H9 (cell line): ENCODE measurements at regions not wholly inside any gene's neighbourhood (a gene's known extent, or its start where the extent isn't known, plus 50 kb on each side); places are given as distances from the start of the nearest gene placed in this dataset.

ENCODE experiments used
- DNase-seq: peaks from one replicate; pipeline ENCODE4 v3.0.0-alpha.2; 2017
- H2AFZ ChIP-seq: one replicate; pipeline ENCODE4 v1.6.1; 2013; ENCODE audit warnings: mild to moderate bottlenecking, low read length, control low read depth, moderate library complexity
- H2AK5ac ChIP-seq: 2 replicates; pipeline ENCODE4 v1.6.1; 2013; ENCODE audit warnings: low read length, control low read depth, mixed read lengths; ENCODE audit not compliant: insufficient read length
- H2BK120ac ChIP-seq: one replicate; pipeline ENCODE4 v1.6.1; 2013; ENCODE audit warnings: low read depth, mild to moderate bottlenecking, low read length, control low read depth, inconsistent platforms; ENCODE audit not compliant: poor library complexity, severe bottlenecking
- H2BK12ac ChIP-seq: 2 replicates; pipeline ENCODE4 v1.6.1; 2013; ENCODE audit warnings: low read length, control low read depth, mixed read lengths, low read depth; ENCODE audit not compliant: insufficient read length
- H2BK15ac ChIP-seq: 2 replicates; pipeline ENCODE4 v1.6.1; 2013; ENCODE audit warnings: low read depth, low read length, control low read depth
- H2BK20ac ChIP-seq: one replicate; pipeline ENCODE4 v1.6.1; 2013; ENCODE audit warnings: low read depth, mild to moderate bottlenecking, low read length, control low read depth, inconsistent platforms; ENCODE audit not compliant: poor library complexity, severe bottlenecking
- H2BK5ac ChIP-seq: 2 replicates; pipeline ENCODE4 v1.6.1; 2013; ENCODE audit warnings: low read length, control low read depth, mixed read lengths; ENCODE audit not compliant: insufficient read length
- H3K14ac ChIP-seq: 2 replicates; pipeline ENCODE4 v1.6.1; 2013; ENCODE audit warnings: low read length, control low read depth; ENCODE audit not compliant: insufficient read depth
- H3K18ac ChIP-seq: 2 replicates; pipeline ENCODE4 v1.6.1; 2013; ENCODE audit warnings: low read depth, mild to moderate bottlenecking, mixed read lengths, low read length, control low read depth; ENCODE audit not compliant: insufficient read length
- H3K23ac ChIP-seq: 2 replicates; pipeline ENCODE4 v1.6.1; 2013; ENCODE audit warnings: low read length, control low read depth, mixed read lengths, low read depth; ENCODE audit not compliant: insufficient read length
- H3K23me2 ChIP-seq: 2 replicates; pipeline ENCODE4 v1.6.1; 2013; ENCODE audit warnings: low read depth, mild to moderate bottlenecking, mixed read lengths, low read length, control low read depth; ENCODE audit not compliant: insufficient read length, poor library complexity, severe bottlenecking
- H3K27ac ChIP-seq: 2 replicates; pipeline ENCODE4 v1.5.1; 2013; ENCODE audit warnings: low read length, control low read depth, mixed read lengths, low read depth; ENCODE audit not compliant: insufficient read length
- H3K27me3 ChIP-seq: 2 replicates; pipeline ENCODE4 v1.6.1; 2013; ENCODE audit warnings: low read length, control low read depth, inconsistent platforms; ENCODE audit not compliant: insufficient read depth
- H3K4ac ChIP-seq: 2 replicates; pipeline ENCODE4 v1.6.1; 2013; ENCODE audit warnings: low read depth, mild to moderate bottlenecking, control low read depth, inconsistent platforms, low read length, moderate library complexity
- H3K4me1 ChIP-seq: 2 replicates; pipeline ENCODE4 v1.6.1; 2013; ENCODE audit warnings: low read length, control low read depth, inconsistent platforms; ENCODE audit not compliant: insufficient read depth
- H3K4me2 ChIP-seq: 2 replicates; pipeline ENCODE4 v1.6.1; 2013; ENCODE audit warnings: low read length, control low read depth, mixed read lengths; ENCODE audit not compliant: insufficient read length, insufficient read depth
- H3K56ac ChIP-seq: 2 replicates; pipeline ENCODE4 v1.6.1; 2013; ENCODE audit warnings: low read depth, mild to moderate bottlenecking, mixed read lengths, low read length, control low read depth; ENCODE audit not compliant: insufficient read length
- H3K79me1 ChIP-seq: 2 replicates; pipeline ENCODE4 v1.6.1; 2013; ENCODE audit warnings: low read depth, mild to moderate bottlenecking, moderate library complexity, low read length, control low read depth, inconsistent platforms; ENCODE audit not compliant: insufficient read depth, poor library complexity, severe bottlenecking
- H3K79me2 ChIP-seq: 2 replicates; pipeline ENCODE4 v1.6.1; 2013; ENCODE audit warnings: low read length, control low read depth, inconsistent platforms; ENCODE audit not compliant: insufficient read depth
- H3K9ac ChIP-seq: 2 replicates; pipeline ENCODE4 v1.6.1; 2013; ENCODE audit warnings: low read length, control low read depth, mixed read lengths; ENCODE audit not compliant: insufficient read length; ENCODE audit errors: extremely low read depth
- H3K9me3 ChIP-seq: one replicate; pipeline ENCODE4 v1.6.1; 2013; ENCODE audit warnings: low read depth, low read length, inconsistent platforms; ENCODE audit not compliant: control insufficient read depth
- H3T11ph ChIP-seq: one replicate; pipeline ENCODE4 v1.6.1; 2013; ENCODE audit warnings: mild to moderate bottlenecking, low read length, control low read depth, inconsistent platforms
- H4K20me1 ChIP-seq: one replicate; pipeline ENCODE4 v1.6.1; 2013; ENCODE audit not compliant: control insufficient read depth, insufficient read length, insufficient read depth
- H4K5ac ChIP-seq: 2 replicates; pipeline ENCODE4 v1.6.1; 2013; ENCODE audit warnings: low read depth, mild to moderate bottlenecking, mixed read lengths, low read length, control low read depth; ENCODE audit not compliant: insufficient read length
- H4K8ac ChIP-seq: replicated peaks from 2 replicates; pipeline ENCODE4 v1.6.1; 2013; ENCODE audit warnings: low read length, control low read depth, mixed read lengths, low read depth; ENCODE audit not compliant: insufficient read length
- H4K91ac ChIP-seq: 2 replicates; pipeline ENCODE4 v1.6.1; 2013; ENCODE audit warnings: low read depth, mild to moderate bottlenecking, moderate library complexity, mixed read lengths, low read length, control low read depth; ENCODE audit not compliant: insufficient read length
- H3K27ac Mint-ChIP-seq, 3 experiments: 2 replicates in 2 of 3; 3 replicates in 1 of 3; pipeline ENCODE4 v1.8.0; 2020 to 2021; ENCODE audit warnings: mixed read lengths in 3 of 3, mild to moderate bottlenecking in 1 of 3, moderate library complexity in 1 of 3
- H3K27me3 Mint-ChIP-seq: 2 replicates; pipeline ENCODE4 v1.8.0; 2021; ENCODE audit warnings: low read depth, mild to moderate bottlenecking, moderate library complexity, mixed read lengths
- H3K36me3 Mint-ChIP-seq, 3 experiments: 2 replicates in 2 of 3; 3 replicates in 1 of 3; pipeline ENCODE4 v1.8.0; 2020 to 2021; ENCODE audit warnings: low read depth in 3 of 3, mixed read lengths in 3 of 3; ENCODE audit not compliant: insufficient read depth in 1 of 3
- H3K4me1 Mint-ChIP-seq, 2 experiments: 2 replicates each; pipeline ENCODE4 v1.8.0; 2020; ENCODE audit warnings: mixed read lengths in 2 of 2
- H3K4me3 Mint-ChIP-seq, 2 experiments: 2 replicates in 1 of 2; 3 replicates in 1 of 2; pipeline ENCODE4 v1.8.0; 2020 to 2021; ENCODE audit warnings: mild to moderate bottlenecking in 2 of 2, mixed read lengths in 2 of 2, moderate library complexity in 1 of 2
- H3K9me3 Mint-ChIP-seq, 2 experiments: 2 replicates in 1 of 2; 3 replicates in 1 of 2; pipeline ENCODE4 v1.8.0; 2020; ENCODE audit warnings: mild to moderate bottlenecking in 2 of 2, mixed read lengths in 2 of 2, moderate library complexity in 1 of 2
- WGBS: extraction: QIAGEN DNeasy Blood & Tissue Kit; methylation state at CpG from one replicate; pipeline ENCODE4 v1.1.7; 2013; ENCODE audit warnings: missing lambda C conversion rate, low lambda C conversion rate, mixed read lengths; ENCODE audit not compliant: insufficient read length; ENCODE audit errors: extremely low coverage; 5-methylcytosine and 5-hydroxymethylcytosine counted together
- TF ChIP-seq, protein P1 (sequence below): fragments of 200-600 bp; sonication (generic); conservative IDR thresholded peaks from 3 replicates; pipeline ENCODE4 v1.8.0; 2021; ENCODE audit warnings: antibody characterized with exemption, mild to moderate bottlenecking

GRCh38 chr5:33065131-33065530 is 354.0 kb downstream of the NPR3 start:
- H2AK5ac ChIP-seq = no peak overlapping the region
- H3K4ac ChIP-seq = no peak overlapping the region
- H3K79me2 ChIP-seq = no peaks in the 10 kb centered on the region
- Mint-ChIP-seq H3K27me3 (no peaks in the 10 kb centered on the region), H3K4me3 (no peak overlapping the region), H3K27ac (no peak overlapping the region), H3K9me3 (no peaks in the 10 kb centered on the region), H3K36me3 (no peaks in the 10 kb centered on the region), H3K4me1 (no peaks in the 10 kb centered on the region)
- no peaks in the 10 kb centered on the region for H4K20me1 ChIP-seq
- H2BK15ac ChIP-seq = no peak overlapping the region
- H3T11ph ChIP-seq = no peak overlapping the region
- no peak overlapping the region for H4K5ac ChIP-seq
- H3K27ac ChIP-seq = no peak overlapping the region
- no peak overlapping the region for H4K91ac ChIP-seq
- TF ChIP-seq, protein P1, sequence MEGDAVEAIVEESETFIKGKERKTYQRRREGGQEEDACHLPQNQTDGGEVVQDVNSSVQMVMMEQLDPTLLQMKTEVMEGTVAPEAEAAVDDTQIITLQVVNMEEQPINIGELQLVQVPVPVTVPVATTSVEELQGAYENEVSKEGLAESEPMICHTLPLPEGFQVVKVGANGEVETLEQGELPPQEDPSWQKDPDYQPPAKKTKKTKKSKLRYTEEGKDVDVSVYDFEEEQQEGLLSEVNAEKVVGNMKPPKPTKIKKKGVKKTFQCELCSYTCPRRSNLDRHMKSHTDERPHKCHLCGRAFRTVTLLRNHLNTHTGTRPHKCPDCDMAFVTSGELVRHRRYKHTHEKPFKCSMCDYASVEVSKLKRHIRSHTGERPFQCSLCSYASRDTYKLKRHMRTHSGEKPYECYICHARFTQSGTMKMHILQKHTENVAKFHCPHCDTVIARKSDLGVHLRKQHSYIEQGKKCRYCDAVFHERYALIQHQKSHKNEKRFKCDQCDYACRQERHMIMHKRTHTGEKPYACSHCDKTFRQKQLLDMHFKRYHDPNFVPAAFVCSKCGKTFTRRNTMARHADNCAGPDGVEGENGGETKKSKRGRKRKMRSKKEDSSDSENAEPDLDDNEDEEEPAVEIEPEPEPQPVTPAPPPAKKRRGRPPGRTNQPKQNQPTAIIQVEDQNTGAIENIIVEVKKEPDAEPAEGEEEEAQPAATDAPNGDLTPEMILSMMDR = no peak
- H2BK120ac ChIP-seq = no peak overlapping the region
- H3K56ac ChIP-seq = no peak overlapping the region
- no peak overlapping the region for H3K23ac ChIP-seq
- no peak for DNase-seq
- H2AFZ ChIP-seq = no peak overlapping the region
- no CpG with 5 or more reads among the region's 3 CpGs for WGBS
- no peaks in the 10 kb centered on the region for H3K9me3 ChIP-seq
- H2BK20ac ChIP-seq = no peak overlapping the region
- no peak overlapping the region for H3K14ac ChIP-seq
- no peak overlapping the region for H3K18ac ChIP-seq
- no peaks in the 10 kb centered on the region for H3K4me1 ChIP-seq
- H3K23me2 ChIP-seq = no peaks in the 10 kb centered on the region
- no peak overlapping the region for H3K9ac ChIP-seq
- no peak overlapping the region for H2BK5ac ChIP-seq
- no peaks in the 10 kb centered on the region for H3K79me1 ChIP-seq
- no peak overlapping the region for H2BK12ac ChIP-seq
- no peaks in the 10 kb centered on the region for H3K27me3 ChIP-seq
- H4K8ac ChIP-seq = no peak overlapping the region
- no peak overlapping the region for H3K4me2 ChIP-seq
